ENCODE measurements at regions not wholly inside any gene's neighbourhood (a gene's known extent, or its start where the extent isn't known, plus 50 kb on each side); places are given as distances from the start of the nearest gene placed in this dataset.

DNA sequence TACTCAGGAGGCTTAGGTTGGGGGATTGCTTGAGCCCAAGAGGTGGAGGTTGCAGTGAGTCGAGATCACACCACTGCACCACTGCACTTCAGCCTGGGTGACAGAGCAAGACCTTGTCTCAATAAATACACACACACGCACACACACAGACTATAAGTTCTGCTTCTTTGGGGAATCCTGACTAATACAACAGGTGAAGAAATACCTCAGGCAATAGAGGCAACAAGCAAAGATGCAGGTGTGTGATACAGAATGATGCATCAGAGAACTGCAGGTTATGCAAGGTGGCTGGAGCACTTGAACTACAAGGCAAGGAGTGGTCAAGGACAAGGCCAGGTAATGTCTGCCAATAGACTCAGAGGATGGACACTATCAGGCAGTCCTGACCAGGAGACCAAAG is 117.6 kb upstream of the ZNF678 start:
- Histone ChIP-seq H3K4me3 (replicated peaks; ENCODE audit: insufficient read depth, low read length) (no peak overlapping the region), H3K27ac (replicated peaks) (no peak overlapping the region), H3K27me3 (ENCODE audit: insufficient read depth, poor library complexity, severe bottlenecking) (no peaks in the 10 kb centered on the region)
- no peak for DNase-seq (ENCODE audit: low read depth in 1 of 2, low spot score in 1 of 2)
- no peak for TF ChIP-seq CTCF (IDR thresholded peaks at IDR 0.05; ENCODE audit: insufficient read depth, low read length)
- no peak for TF ChIP-seq POLR2AphosphoS5 (IDR thresholded peaks at IDR 0.05; ENCODE audit: low read depth)
- no peak for TF ChIP-seq REST (IDR thresholded peaks at IDR 0.05; ENCODE audit: insufficient replicate concordance, low read depth)

GRCh38 chr1:227445092-227445674 is 118.2 kb upstream of the ZNF678 start:
- no peak overlapping the region for H3K27ac ChIP-seq (replicated peaks)
- TF ChIP-seq GABPA (IDR thresholded peaks at IDR 0.05; ENCODE audit: low read depth) (no peak), SPI1 (IDR thresholded peaks at IDR 0.05; ENCODE audit: borderline replicate concordance, low read depth) (no peak), REST (IDR thresholded peaks at IDR 0.05; ENCODE audit: insufficient replicate concordance, low read depth) (no peak), CTCF (IDR thresholded peaks at IDR 0.05; ENCODE audit: insufficient read depth, low read length) (no peak), POLR2AphosphoS5 (IDR thresholded peaks at IDR 0.05; ENCODE audit: low read depth) (no peak)

GRCh38 chr1:227440182-227440581 is 121.9 kb upstream of the CDC42BPA start:
- DNase-seq (ENCODE audit: low read depth in 1 of 2, low spot score in 1 of 2), result no peak
- Histone ChIP-seq H3K27me3 (ENCODE audit: insufficient read depth, poor library complexity, severe bottlenecking) (no peaks in the 10 kb centered on the region), H3K4me3 (replicated peaks; ENCODE audit: insufficient read depth, low read length) (no peak overlapping the region), H3K27ac (replicated peaks) (no peak overlapping the region)
- TF ChIP-seq SPI1 (IDR thresholded peaks at IDR 0.05; ENCODE audit: borderline replicate concordance, low read depth) (no peak), POLR2AphosphoS5 (IDR thresholded peaks at IDR 0.05; ENCODE audit: low read depth) (no peak), GABPA (IDR thresholded peaks at IDR 0.05; ENCODE audit: low read depth) (no peak), REST (IDR thresholded peaks at IDR 0.05; ENCODE audit: insufficient replicate concordance, low read depth) (no peak), CTCF (IDR thresholded peaks at IDR 0.05; ENCODE audit: insufficient read depth, low read length) (no peak)

More at GRCh38 chr1:227445092-227445674, 118.2 kb upstream of the ZNF678 start:
- Histone ChIP-seq H3K27me3 (ENCODE audit: insufficient read depth, poor library complexity, severe bottlenecking) (no peaks in the 10 kb centered on the region), H3K4me3 (replicated peaks; ENCODE audit: insufficient read depth, low read length) (no peak overlapping the region)
- no peak for DNase-seq (ENCODE audit: low read depth in 1 of 2, low spot score in 1 of 2)

Data from HL-60 (cell line).